Esophagus muscularis mucosa (tissue), 4 donors: ENCODE measurements at regions not wholly inside any gene's neighbourhood (a gene's known extent, or its start where the extent isn't known, plus 50 kb on each side); places are given as distances from the start of the nearest gene placed in this dataset.

Experiments used
- CTCF ChIP-seq, 3 experiments: fragments of 200-600 bp in 2 of 3; fragments of 450-650 bp in 1 of 3; sonication (generic) in 2 of 3; IDR thresholded peaks; one replicate each; pipeline ENCODE4 v1.5.1; 2017 to 2019; ENCODE audit warnings: antibody characterized with exemption in 3 of 3, mild to moderate bottlenecking in 2 of 3, moderate library complexity in 1 of 3
- EP300 ChIP-seq: sonication (generic); formaldehyde crosslinking; IDR thresholded peaks from one replicate; pipeline ENCODE4 v1.6.1; 2017; ENCODE audit warnings: antibody characterized with exemption
- POLR2A ChIP-seq: fragments of 450-650 bp; IDR thresholded peaks from one replicate; pipeline ENCODE4 v1.6.1; 2017; ENCODE audit warnings: antibody characterized with exemption, moderate library complexity, mild to moderate bottlenecking, low read depth
- POLR2AphosphoS5 ChIP-seq, 2 donors: sonication (generic); formaldehyde crosslinking; IDR thresholded peaks; one replicate each; pipeline ENCODE4 v1.6.1; 2017; ENCODE audit warnings: antibody characterized with exemption in 2 of 2

DNA sequence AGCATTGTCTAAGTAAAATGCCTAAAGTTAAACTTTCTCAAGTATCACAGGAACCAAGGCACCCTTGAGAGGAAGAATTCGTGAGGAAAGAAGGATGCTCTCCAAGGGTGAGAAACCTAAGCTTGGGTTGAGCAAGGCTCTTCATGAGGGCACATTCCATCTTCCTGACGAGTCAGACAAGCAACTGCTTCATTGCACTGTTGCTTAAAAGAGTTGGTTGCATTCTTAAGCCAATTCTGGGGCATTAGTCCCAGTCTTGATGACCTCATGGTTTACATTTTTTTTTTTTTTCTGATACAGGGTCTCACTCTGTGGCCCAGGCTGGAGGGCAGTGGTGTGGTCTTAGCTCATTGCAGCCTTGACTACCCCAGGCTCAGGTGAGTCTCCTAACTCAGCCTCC lies 237.5 kb downstream of the ACTR3 start:
- TF ChIP-seq CTCF (IDR thresholded peaks at IDR 0.05) (no peak), POLR2A (no peak), POLR2AphosphoS5 (IDR thresholded peaks at IDR 0.05) (no peak), EP300 (no peak)
